ENCODE measurements at regions not wholly inside any gene's neighbourhood (a gene's known extent, or its start where the extent isn't known, plus 50 kb on each side); places are given as distances from the start of the nearest gene placed in this dataset.

- DNase-seq = no peak
Measured at GRCh38 chr3:158974904-158975303, 173.1 kb downstream of the MFSD1 start.

- DNase-seq = no peak
Measured at GRCh38 chr3:158976966-158977365, 175.1 kb downstream of the MFSD1 start.

- DNase-seq = no peak
Measured at GRCh38 chr3:158977497-158977896, 175.6 kb downstream of the MFSD1 start.

DNA sequence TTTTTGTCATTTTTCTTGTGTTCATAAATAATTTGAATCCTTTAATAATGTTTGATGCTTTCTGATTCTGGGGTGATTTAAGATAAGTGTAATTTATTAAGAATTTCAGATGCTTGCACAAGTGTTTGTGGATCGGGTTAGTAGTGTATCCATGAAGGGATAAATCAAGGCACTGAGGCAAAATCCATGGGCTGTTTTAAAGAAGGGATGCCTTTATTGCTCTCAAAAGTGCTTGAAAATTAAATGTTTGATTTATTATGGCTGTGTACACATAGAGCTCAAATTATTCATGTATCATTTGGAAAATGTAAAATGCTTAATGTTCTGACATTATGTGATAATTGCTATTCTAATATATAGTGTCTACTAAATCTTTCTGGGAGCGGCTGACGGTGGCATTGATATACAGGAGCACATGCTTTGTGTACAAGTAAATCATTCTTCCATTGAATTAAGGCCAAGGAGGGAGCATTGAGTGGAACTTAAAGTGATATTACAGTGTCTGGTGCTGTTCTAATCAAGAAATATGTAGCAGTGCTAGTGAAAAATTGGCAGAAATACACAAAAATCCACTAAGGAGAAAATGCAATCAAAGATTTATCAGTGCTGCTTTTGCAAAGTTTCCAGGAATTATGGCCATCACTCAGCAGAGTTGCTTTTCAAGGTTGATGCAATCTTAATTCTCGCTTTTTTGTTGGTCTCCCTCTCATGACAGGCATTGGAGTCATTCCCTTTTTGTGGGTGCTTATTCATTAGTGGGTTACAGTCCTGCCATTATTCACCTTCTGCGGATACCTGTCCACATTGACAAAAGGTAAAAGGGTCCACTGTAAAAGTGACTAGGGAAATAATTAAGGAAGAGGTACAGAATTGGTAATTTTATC lies 181.6 kb downstream of the MFSD1 start:
- DNase-seq = no peak

GRCh38 chr3:158991146-158991705 lies 189.4 kb downstream of the MFSD1 start:
- DNase-seq = peak; percentile 93

DNA sequence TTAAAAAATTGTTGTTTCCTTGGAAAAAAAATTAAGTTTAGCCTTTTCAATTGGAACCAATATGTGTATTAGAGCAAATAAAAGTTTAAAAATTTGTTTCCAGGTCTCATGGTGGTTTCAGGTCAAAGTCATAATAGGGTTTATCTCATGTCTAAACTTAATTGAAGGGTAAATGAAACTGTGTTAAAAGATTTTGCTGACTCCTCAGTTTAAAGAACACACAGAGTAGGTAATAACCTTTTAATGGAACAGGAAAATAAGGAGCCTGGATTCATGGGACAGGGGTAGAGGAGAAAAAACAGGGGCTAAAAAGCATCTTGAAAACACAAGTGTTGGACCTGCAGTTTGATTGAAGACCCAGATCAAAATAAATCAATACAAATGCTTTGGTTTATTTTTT lies 190.6 kb downstream of the MFSD1 start:
- no peak for DNase-seq

DNA sequence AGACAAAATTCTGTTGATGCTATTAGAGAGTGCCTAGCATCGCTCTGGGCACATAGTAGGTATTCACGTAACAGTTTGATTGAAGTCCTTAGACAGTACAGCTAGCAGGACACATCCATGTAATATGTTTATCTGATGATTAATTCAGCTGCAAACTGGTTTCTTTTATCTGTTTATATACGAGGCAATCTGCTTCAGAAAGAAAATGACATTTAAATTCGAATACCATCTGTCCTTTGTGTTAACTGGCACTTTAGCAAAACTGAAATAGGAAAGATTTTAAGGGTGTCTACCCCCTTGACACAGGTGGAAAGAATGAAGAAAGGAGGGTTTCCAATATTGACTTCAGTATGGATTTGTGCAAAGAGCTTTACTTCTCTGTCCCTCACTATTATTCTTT lies 192.5 kb downstream of the MFSD1 start:
- DNase-seq = no peak

GRCh38 chr3:159001711-159002110 lies 199.9 kb downstream of the MFSD1 start:
- no peak for DNase-seq

- DNase-seq = no peak
Measured at GRCh38 chr3:159005137-159005536, 203.3 kb downstream of the MFSD1 start.

DNA sequence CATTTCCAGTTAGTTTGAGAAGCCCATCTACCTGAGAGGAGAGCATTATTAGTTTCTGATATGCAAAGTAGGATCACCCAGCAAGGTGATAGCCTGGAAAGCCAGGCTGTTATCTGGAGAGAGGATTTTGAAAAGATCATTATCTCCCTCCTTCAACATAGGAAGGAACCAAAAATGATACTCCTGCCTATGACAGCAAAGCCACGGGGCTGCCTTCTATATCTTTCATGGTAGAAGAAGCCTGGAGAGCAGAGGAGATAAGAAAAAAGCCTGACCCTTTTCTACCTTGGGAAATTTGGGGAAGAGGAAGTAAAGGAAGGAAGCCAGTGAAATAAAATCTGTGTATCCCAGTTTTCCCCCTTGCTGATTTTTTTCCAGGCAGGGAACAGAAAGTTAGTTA lies 205.5 kb downstream of the MFSD1 start:
- DNase-seq = no peak

- DNase-seq = no peak
Measured at GRCh38 chr3:159008401-159008800, 206.5 kb downstream of the MFSD1 start.

DNA sequence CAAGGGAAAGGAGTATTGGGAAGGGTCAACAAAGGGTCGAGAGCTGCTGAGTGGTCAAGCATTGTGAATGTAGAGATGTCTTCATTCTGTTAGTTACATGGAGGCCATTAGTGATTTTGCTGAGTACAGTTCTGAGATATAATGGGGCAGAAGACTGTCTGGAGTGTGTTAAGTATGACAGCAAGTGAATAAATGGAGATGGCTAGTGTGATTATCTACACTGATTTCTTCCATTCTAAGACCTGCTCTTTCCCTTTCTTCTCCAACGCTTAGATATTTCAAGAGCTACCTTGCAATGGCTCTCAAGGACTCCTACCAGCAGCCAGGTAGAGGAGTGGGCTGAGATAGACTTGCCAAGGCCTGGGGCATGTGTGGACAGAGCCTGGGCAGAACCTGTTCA lies 216.5 kb downstream of the MFSD1 start:
- DNase-seq = no peak

GRCh38 chr3:159025733-159026132 lies 223.9 kb downstream of the MFSD1 start:
- DNase-seq = no peak

- no peak for DNase-seq
Measured at GRCh38 chr3:159026510-159026909, 224.7 kb downstream of the MFSD1 start.

GRCh38 chr3:159028706-159029105 lies 226.9 kb downstream of the MFSD1 start:
- no peak for DNase-seq

- no peak for DNase-seq
Measured at GRCh38 chr3:159029306-159030026, 227.6 kb downstream of the MFSD1 start.

DNA sequence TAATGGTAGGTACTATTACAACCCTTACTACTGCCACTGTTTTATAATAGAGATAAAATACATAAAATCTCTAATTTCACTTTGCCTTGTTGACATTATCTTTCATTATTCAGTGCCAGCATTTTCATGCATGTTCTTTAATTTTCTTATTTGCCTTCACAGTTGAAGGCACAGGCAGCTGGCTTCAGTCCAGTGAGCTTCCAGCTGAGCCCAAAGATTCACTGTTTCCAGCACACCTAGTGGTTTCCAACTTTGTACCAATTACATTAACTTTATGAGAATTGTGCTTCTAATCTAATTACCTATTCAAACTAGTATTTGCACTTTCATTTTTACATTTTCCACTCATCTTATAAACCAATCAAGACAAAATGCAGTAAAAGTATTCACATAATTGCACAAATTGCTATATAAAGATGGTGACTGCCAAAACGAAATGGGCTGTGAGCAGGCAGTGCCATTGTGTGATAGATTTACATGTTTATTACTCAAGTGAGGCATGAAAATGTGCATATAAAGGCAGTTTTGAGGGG lies 228.3 kb downstream of the MFSD1 start:
- DNase-seq = peak; percentile 12

GRCh38 chr3:159030886-159031679 lies 229.2 kb downstream of the MFSD1 start:
- DNase-seq = no peak

- DNase-seq = no peak
Measured at GRCh38 chr3:159032311-159032710, 230.5 kb downstream of the MFSD1 start.

DNA sequence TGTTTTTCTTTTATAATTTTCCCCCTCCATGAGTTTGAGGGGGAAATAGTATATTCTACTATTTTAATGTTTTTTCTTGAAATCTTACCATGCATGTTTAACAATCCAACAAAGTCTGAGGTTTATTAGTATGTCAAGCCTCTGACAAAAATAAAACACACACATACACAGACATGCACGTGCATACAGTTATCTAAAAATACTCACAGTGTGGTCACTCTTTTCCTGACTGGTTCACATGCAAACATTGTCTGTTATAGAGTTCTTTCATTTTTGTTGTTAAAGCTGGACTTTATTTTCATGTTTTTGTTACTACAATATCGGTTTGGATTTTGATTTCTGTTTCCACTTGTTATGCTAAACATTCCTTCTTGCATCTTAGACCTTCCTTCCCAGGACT lies 236.6 kb downstream of the MFSD1 start:
- DNase-seq = no peak

DNA sequence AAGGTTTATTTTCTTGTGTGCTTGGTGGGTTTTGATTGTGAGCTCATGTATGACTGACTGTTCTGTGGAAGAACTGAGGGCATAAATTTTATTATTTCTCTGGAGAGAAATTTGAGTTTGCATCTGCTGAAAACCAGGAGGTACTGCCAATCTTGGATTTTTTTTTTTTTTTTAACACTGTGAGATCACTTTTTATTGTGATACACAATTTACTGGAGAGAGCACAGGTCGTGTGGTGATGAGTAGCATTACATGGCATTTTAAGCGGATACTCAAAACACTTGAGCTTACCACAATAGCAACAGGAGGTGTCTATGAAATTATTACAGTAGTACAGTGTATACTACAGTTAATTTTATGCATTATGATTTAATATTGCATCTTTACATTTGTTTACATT lies 237.4 kb downstream of the MFSD1 start:
- no peak for DNase-seq

GRCh38 chr3:159045279-159045885 lies 243.5 kb downstream of the MFSD1 start:
- no peak for DNase-seq
